ENCODE measurements at regions not wholly inside any gene's neighbourhood (a gene's known extent, or its start where the extent isn't known, plus 50 kb on each side); places are given as distances from the start of the nearest gene placed in this dataset.

GRCh38 chr5:136856648-136857047 is 491.3 kb upstream of the TRPC7 start:
- peaks cover 4% of the 10 kb centered on the region for H3K27me3 Mint-ChIP-seq (ENCODE audit: insufficient read depth, low read depth)
- Histone ChIP-seq H3K27ac (no peak overlapping the region), H3K9me3 (ENCODE audit: low read depth) (no peaks in the 10 kb centered on the region), H3K79me2 (ENCODE audit: low read depth) (no peaks in the 10 kb centered on the region), H4K20me1 (ENCODE audit: low read depth) (no peaks in the 10 kb centered on the region), H3K9ac (no peak overlapping the region), H3K36me3 (no peaks in the 10 kb centered on the region), H3K4me1 (no peaks in the 10 kb centered on the region), H3K4me2 (no peak overlapping the region), H2AFZ (replicated peaks) (no peak overlapping the region), H3K4me3 (no peak overlapping the region), H3K27me3 (no peaks in the 10 kb centered on the region), H3F3A (ENCODE audit: low read depth) (no peaks in the 10 kb centered on the region)
- peaks cover 12% of the 10 kb centered on the region for H3K4me1 Mint-ChIP-seq
- peaks cover 5% of the 10 kb centered on the region for H3K9me3 Mint-ChIP-seq
- no peak overlapping the region for H3K27ac Mint-ChIP-seq
- H3K36me3 Mint-ChIP-seq = no peaks in the 10 kb centered on the region
- H3K4me3 Mint-ChIP-seq = no peak overlapping the region
- no peak for DNase-seq (ENCODE audit: low spot score)
- TF ChIP-seq EZH2phosphoT487 (IDR thresholded peaks at IDR 0.05) = no peak
- TF ChIP-seq EZH2 (IDR thresholded peaks at IDR 0.05) = no peak
- no peak for TF ChIP-seq CTCF (IDR thresholded peaks at IDR 0.05)

GRCh38 chr5:136853971-136854370 is 488.6 kb upstream of the TRPC7 start:
- H3K4me1 ChIP-seq = no peaks in the 10 kb centered on the region
- Mint-ChIP-seq H3K27ac (no peak overlapping the region), H3K36me3 (no peaks in the 10 kb centered on the region), H3K27me3 (ENCODE audit: insufficient read depth, low read depth) (no peaks in the 10 kb centered on the region), H3K9me3 (peaks cover 25% of the 10 kb centered on the region), H3K4me3 (no peak overlapping the region), H3K4me1 (peaks cover 12% of the 10 kb centered on the region)
- no peak overlapping the region for H3K4me2 ChIP-seq
- no peak overlapping the region for H3K4me3 ChIP-seq
- H3K27ac ChIP-seq = no peak overlapping the region
- H4K20me1 ChIP-seq (ENCODE audit: low read depth) = no peaks in the 10 kb centered on the region
- no peak for DNase-seq (ENCODE audit: low spot score)
- no peaks in the 10 kb centered on the region for H3F3A ChIP-seq (ENCODE audit: low read depth)
- no peaks in the 10 kb centered on the region for H3K27me3 ChIP-seq
- no peaks in the 10 kb centered on the region for H3K79me2 ChIP-seq (ENCODE audit: low read depth)
- no peaks in the 10 kb centered on the region for H3K9me3 ChIP-seq (ENCODE audit: low read depth)
- no peak overlapping the region for H2AFZ ChIP-seq (replicated peaks)
- no peaks in the 10 kb centered on the region for H3K36me3 ChIP-seq
- H3K9ac ChIP-seq = no peak overlapping the region
- TF ChIP-seq CTCF (IDR thresholded peaks at IDR 0.05) = no peak
- no peak for TF ChIP-seq EZH2 (IDR thresholded peaks at IDR 0.05)
- no peak for TF ChIP-seq EZH2phosphoT487 (IDR thresholded peaks at IDR 0.05)

GRCh38 chr5:136840601-136841000 is 475.3 kb upstream of the TRPC7 start:
- DNase-seq (ENCODE audit: low spot score) = no peak
- H3K27me3 ChIP-seq = no peaks in the 10 kb centered on the region
- H3K4me3 ChIP-seq = no peak overlapping the region
- Mint-ChIP-seq H3K4me3 (no peak overlapping the region), H3K4me1 (peaks cover 12% of the 10 kb centered on the region), H3K27ac (no peak overlapping the region), H3K36me3 (no peaks in the 10 kb centered on the region), H3K9me3 (no peaks in the 10 kb centered on the region), H3K27me3 (ENCODE audit: insufficient read depth, low read depth) (peaks cover 3% of the 10 kb centered on the region)
- H4K20me1 ChIP-seq (ENCODE audit: low read depth) = no peaks in the 10 kb centered on the region
- H3K27ac ChIP-seq = no peak overlapping the region
- no peaks in the 10 kb centered on the region for H3K36me3 ChIP-seq
- no peak overlapping the region for H3K9ac ChIP-seq
- TF ChIP-seq EZH2 (IDR thresholded peaks at IDR 0.05) = no peak
- no peak for TF ChIP-seq EZH2phosphoT487 (IDR thresholded peaks at IDR 0.05)
- TF ChIP-seq CTCF (IDR thresholded peaks at IDR 0.05) = no peak
- H3F3A ChIP-seq (ENCODE audit: low read depth) = no peaks in the 10 kb centered on the region
- no peak overlapping the region for H2AFZ ChIP-seq (replicated peaks)
- no peaks in the 10 kb centered on the region for H3K9me3 ChIP-seq (ENCODE audit: low read depth)
- H3K4me2 ChIP-seq = no peak overlapping the region
- no peaks in the 10 kb centered on the region for H3K79me2 ChIP-seq (ENCODE audit: low read depth)
- H3K4me1 ChIP-seq = no peaks in the 10 kb centered on the region

GRCh38 chr5:136836093-136836492 is 470.7 kb upstream of the TRPC7 start:
- no peak overlapping the region for H3K27ac ChIP-seq
- no peaks in the 10 kb centered on the region for H3K27me3 Mint-ChIP-seq (ENCODE audit: insufficient read depth, low read depth)
- H3F3A ChIP-seq (ENCODE audit: low read depth) = no peaks in the 10 kb centered on the region
- no peaks in the 10 kb centered on the region for H3K79me2 ChIP-seq (ENCODE audit: low read depth)
- H3K4me3 ChIP-seq = no peak overlapping the region
- DNase-seq (ENCODE audit: low spot score) = no peak
- no peaks in the 10 kb centered on the region for H4K20me1 ChIP-seq (ENCODE audit: low read depth)
- no peaks in the 10 kb centered on the region for H3K9me3 ChIP-seq (ENCODE audit: low read depth)
- H2AFZ ChIP-seq (replicated peaks) = no peak overlapping the region
- TF ChIP-seq EZH2 (IDR thresholded peaks at IDR 0.05) (no peak), CTCF (IDR thresholded peaks at IDR 0.05) (no peak), EZH2phosphoT487 (IDR thresholded peaks at IDR 0.05) (no peak)
- no peaks in the 10 kb centered on the region for H3K9me3 Mint-ChIP-seq
- no peak overlapping the region for H3K4me3 Mint-ChIP-seq
- no peaks in the 10 kb centered on the region for H3K36me3 Mint-ChIP-seq
- H3K36me3 ChIP-seq = no peaks in the 10 kb centered on the region
- no peak overlapping the region for H3K4me2 ChIP-seq
- H3K9ac ChIP-seq = no peak overlapping the region
- H3K27me3 ChIP-seq = no peaks in the 10 kb centered on the region
- no peak overlapping the region for H3K27ac Mint-ChIP-seq
- no peaks in the 10 kb centered on the region for H3K4me1 ChIP-seq
- H3K4me1 Mint-ChIP-seq = no peaks in the 10 kb centered on the region

All from neural progenitor cell (in vitro differentiated cells).